Spleen (tissue), 7 donors: ENCODE measurements at regions not wholly inside any gene's neighbourhood (a gene's known extent, or its start where the extent isn't known, plus 50 kb on each side); places are given as distances from the start of the nearest gene placed in this dataset.

Source experiments
- CTCF ChIP-seq, 11 experiments: fragments of 200-600 bp in 7 of 11; fragments of 450-650 bp in 4 of 11; sonication (generic) in 4 of 11; IDR thresholded peaks in 8 of 11; conservative IDR thresholded peaks in 3 of 11; 1 replicate in 7 of 11; 2 replicates in 4 of 11; pipeline versions ENCODE4 v1.4.0 to v1.8.0; 2016 to 2021; ENCODE audit warnings: antibody characterized with exemption in 11 of 11, inconsistent platforms in 4 of 11, mild to moderate bottlenecking in 1 of 11
- POLR2A ChIP-seq, 3 donors: fragments of 450-650 bp; IDR thresholded peaks; one replicate each; pipeline ENCODE4 v1.5.1; 2017; ENCODE audit warnings: antibody characterized with exemption in 3 of 3, mild to moderate bottlenecking in 1 of 3
- POLR2AphosphoS5 ChIP-seq, 3 donors: sonication (generic); formaldehyde crosslinking; IDR thresholded peaks; one replicate each; pipeline ENCODE4 v1.5.1; 2017; ENCODE audit warnings: antibody characterized with exemption in 3 of 3
- donor health status: DM: no; HTN: no; CAD: no; lungs with moderate emphysema.
- donor health status: DM: no; HTN: no; CAD: no.
- donor health status: DM: no; HTN: no; CAD: no.

GRCh38 chr5:136638084-136638483 lies 272.7 kb upstream of the TRPC7 start:
- TF ChIP-seq CTCF (IDR thresholded peaks at IDR 0.05 in 8 of 11, conservative IDR thresholded peaks at IDR 0.05 in 3 of 11) (no peak), POLR2A (IDR thresholded peaks at IDR 0.05) (no peak), POLR2AphosphoS5 (IDR thresholded peaks at IDR 0.05) (no peak)
